Caco-2 (cell line): ENCODE measurements at regions not wholly inside any gene's neighbourhood (a gene's known extent, or its start where the extent isn't known, plus 50 kb on each side); places are given as distances from the start of the nearest gene placed in this dataset.

Experiments
- BruUV-seq: library from RNA; stranded (reverse); fragments of 400-500 nt; replicated peaks from 2 replicates; lab custom pipeline; 2021; lab: Mats Ljungman, UMichigan
- CTCF ChIA-PET: fragments of 300-600 bp; sonication (Branson Sonifier 250); formaldehyde crosslinking; loops from one replicate; lab custom pipeline; 2022; ENCODE audit warnings: antibody characterized with exemption; lab: Charles Lee
- POLR2A ChIA-PET: fragments of 300-600 bp; sonication (Branson Sonifier 250); formaldehyde crosslinking; loops from one replicate; lab custom pipeline; 2022; ENCODE audit warnings: antibody characterized with exemption; lab: Charles Lee
- DNase-seq, 2 experiments: peaks; one replicate each; pipeline versions ENCODE4 v3.0.0 to v3.0.0-alpha.2; 2020 to 2022
- H3K27me3 ChIP-seq: replicated peaks from 2 replicates; pipeline ENCODE4 v1.6.0; 2011; ENCODE audit warnings: low read length; ENCODE audit not compliant: control insufficient read depth, insufficient read depth
- H3K36me3 ChIP-seq: 2 replicates; pipeline ENCODE4 v1.5.1; 2011; ENCODE audit warnings: low read length; ENCODE audit not compliant: control insufficient read depth, insufficient read depth
- H3K4me1 ChIP-seq: fragments of 250-450 bp; sonication (Bioruptor Pico); 2 replicates; pipeline ENCODE4 v1.5.1; 2020; ENCODE audit warnings: mild to moderate bottlenecking
- H3K4me3 ChIP-seq: 2 replicates; pipeline ENCODE4 v1.5.1; 2011; ENCODE audit warnings: low read depth, mild to moderate bottlenecking, control low read depth, low read length
- H3K9me3 ChIP-seq: fragments of 250-450 bp; sonication (Bioruptor Pico); 2 replicates; pipeline ENCODE4 v1.5.1; 2020; ENCODE audit warnings: mild to moderate bottlenecking, moderate library complexity
- H3K27ac Mint-ChIP-seq: one replicate; pipeline ENCODE4 v1.8.0; 2022; ENCODE audit warnings: mixed read lengths; ENCODE audit not compliant: unreplicated experiment
- H3K27me3 Mint-ChIP-seq: one replicate; pipeline ENCODE4 v1.8.0; 2022; ENCODE audit warnings: mixed read lengths; ENCODE audit not compliant: insufficient read depth, unreplicated experiment
- H3K36me3 Mint-ChIP-seq: one replicate; pipeline ENCODE4 v1.8.0; 2022; ENCODE audit warnings: mild to moderate bottlenecking, mixed read lengths; ENCODE audit not compliant: insufficient read depth, unreplicated experiment
- H3K4me1 Mint-ChIP-seq: one replicate; pipeline ENCODE4 v1.8.0; 2022; ENCODE audit warnings: low read depth, mixed read lengths; ENCODE audit not compliant: unreplicated experiment
- H3K4me3 Mint-ChIP-seq: one replicate; pipeline ENCODE4 v1.8.0; 2022; ENCODE audit warnings: mild to moderate bottlenecking, moderate library complexity, mixed read lengths; ENCODE audit not compliant: unreplicated experiment
- H3K9me3 Mint-ChIP-seq: one replicate; pipeline ENCODE4 v1.8.0; 2022; ENCODE audit warnings: mixed read lengths; ENCODE audit not compliant: unreplicated experiment
- CTCF ChIP-seq, 2 experiments: fragments of 200-600 bp in 1 of 2; IDR thresholded peaks; 1 replicate in 1 of 2; 2 replicates in 1 of 2; pipeline versions ENCODE4 v1.5.1 to v1.8.0; 2011 to 2022; ENCODE audit warnings: antibody characterized with exemption in 1 of 2, control low read depth in 1 of 2, inconsistent platforms in 1 of 2, low read depth in 1 of 2, low read length in 1 of 2, mild to moderate bottlenecking in 1 of 2, moderate library complexity in 1 of 2; ENCODE audit not compliant: insufficient read depth in 1 of 2, severe bottlenecking in 1 of 2, unreplicated experiment in 1 of 2
- intact Hi-C: fragments of 100-400 bp; cut with micrococcal nuclease; formaldehyde crosslinking; loops from one replicate; pipeline ENCODE4 v1.10.0; 2022; ENCODE audit not compliant: unreplicated experiment

- Histone ChIP-seq H3K27me3 (no peaks in the 10 kb centered on the region), H3K36me3 (no peaks in the 10 kb centered on the region), H3K4me3 (no peak overlapping the region), H3K9me3 (no peaks in the 10 kb centered on the region), H3K4me1 (no peaks in the 10 kb centered on the region)
- H3K4me1 Mint-ChIP-seq = no peaks in the 10 kb centered on the region
- no peaks in the 10 kb centered on the region for H3K9me3 Mint-ChIP-seq
- no peak for TF ChIP-seq CTCF (IDR thresholded peaks at IDR 0.05; ENCODE audit: insufficient read depth in 1 of 2, low read depth in 1 of 2, low read length in 1 of 2, severe bottlenecking in 1 of 2, unreplicated experiment in 1 of 2)
- no peak overlapping the region for H3K27ac Mint-ChIP-seq
- no peaks in the 10 kb centered on the region for H3K27me3 Mint-ChIP-seq
- ChIA-PET CTCF (no interaction called here), POLR2A (no interaction called here)
- H3K36me3 Mint-ChIP-seq = no peaks in the 10 kb centered on the region
- no TSS peak for BruUV-seq
- no peak for DNase-seq
- H3K4me3 Mint-ChIP-seq = no peak overlapping the region
- intact Hi-C loops = no loop called here
Observed at GRCh38 chr12:78787576-78787975, 77.0 kb upstream of the SYT1 start.

DNA sequence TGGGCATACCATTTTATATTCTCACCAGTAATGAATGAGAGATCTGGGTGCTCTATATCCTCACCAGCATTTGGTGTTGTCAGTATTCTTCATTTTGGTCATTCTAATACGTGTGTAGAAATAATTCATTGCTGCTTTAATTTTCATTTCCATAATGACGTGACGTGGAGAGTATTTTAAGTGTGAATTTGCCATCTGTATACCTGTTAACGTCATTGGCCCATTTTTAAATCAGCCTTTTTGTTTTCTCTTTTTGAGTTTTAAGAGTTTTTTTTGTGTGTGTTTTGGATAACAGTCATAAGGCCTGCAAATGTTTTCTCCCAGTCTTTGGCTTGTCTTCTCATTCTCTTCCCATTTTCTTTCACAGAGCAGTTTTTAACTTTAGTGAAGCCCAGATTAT lies 74.4 kb upstream of the SYT1 start:
- Mint-ChIP-seq H3K36me3 (no peaks in the 10 kb centered on the region), H3K4me1 (peaks cover 7% of the 10 kb centered on the region), H3K4me3 (no peak overlapping the region), H3K27ac (no peak overlapping the region), H3K27me3 (no peaks in the 10 kb centered on the region), H3K9me3 (no peaks in the 10 kb centered on the region)
- Histone ChIP-seq H3K4me1 (no peaks in the 10 kb centered on the region), H3K36me3 (no peaks in the 10 kb centered on the region), H3K9me3 (no peaks in the 10 kb centered on the region), H3K27me3 (no peaks in the 10 kb centered on the region), H3K4me3 (no peak overlapping the region)
- no peak for TF ChIP-seq CTCF (IDR thresholded peaks at IDR 0.05; ENCODE audit: insufficient read depth in 1 of 2, low read depth in 1 of 2, low read length in 1 of 2, severe bottlenecking in 1 of 2, unreplicated experiment in 1 of 2)
- no peak for DNase-seq
- intact Hi-C loops = no loop called here
- no TSS peak for BruUV-seq
- POLR2A ChIA-PET = no interaction called here
- CTCF ChIA-PET = no interaction called here

DNA sequence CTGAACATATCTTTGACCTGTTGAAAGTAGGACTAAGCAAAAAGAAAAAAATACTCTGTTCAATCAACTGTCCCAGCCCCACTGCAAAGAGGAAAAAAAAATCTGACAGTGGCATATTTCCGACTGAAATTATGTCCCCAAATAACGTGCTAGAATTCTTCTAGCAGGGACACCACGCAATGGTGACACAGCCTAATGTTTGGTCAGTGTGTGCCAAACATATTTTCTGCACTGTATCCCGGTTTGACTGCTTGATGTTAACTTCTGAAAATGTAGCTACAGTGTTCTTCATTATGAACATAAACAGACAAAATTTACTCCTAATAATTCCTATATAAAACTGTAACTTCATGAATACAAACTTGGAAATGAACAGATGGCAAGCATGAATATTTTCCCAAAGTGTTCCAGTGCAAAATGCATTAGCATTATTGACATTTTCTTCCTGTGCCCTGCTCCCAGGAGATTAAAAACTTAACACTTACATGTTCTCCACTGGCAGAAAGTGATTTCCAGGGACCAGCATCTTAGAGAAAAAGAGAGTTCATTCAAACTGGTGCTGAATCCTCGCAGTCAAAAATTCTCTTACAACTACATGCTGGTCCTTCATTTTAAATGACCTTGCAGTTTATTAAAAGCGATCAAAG lies 72.4 kb upstream of the SYT1 start:
- H3K4me1 ChIP-seq = no peaks in the 10 kb centered on the region
- H3K4me1 Mint-ChIP-seq = peaks cover 7% of the 10 kb centered on the region
- CTCF ChIA-PET = no interaction called here

More for the DNA sequence above, 72.4 kb upstream of the SYT1 start:
- no TSS peak for BruUV-seq
- Histone ChIP-seq H3K36me3 (no peaks in the 10 kb centered on the region), H3K9me3 (no peaks in the 10 kb centered on the region), H3K4me3 (no peak overlapping the region), H3K27me3 (no peaks in the 10 kb centered on the region)
- no peak for DNase-seq
- TF ChIP-seq CTCF (IDR thresholded peaks at IDR 0.05; ENCODE audit: insufficient read depth in 1 of 2, low read depth in 1 of 2, low read length in 1 of 2, severe bottlenecking in 1 of 2, unreplicated experiment in 1 of 2) = no peak
- H3K9me3 Mint-ChIP-seq = no peaks in the 10 kb centered on the region
- POLR2A ChIA-PET = no interaction called here
- no peak overlapping the region for H3K4me3 Mint-ChIP-seq
- no peak overlapping the region for H3K27ac Mint-ChIP-seq
- intact Hi-C loops = no loop called here
- H3K27me3 Mint-ChIP-seq = no peaks in the 10 kb centered on the region
- no peaks in the 10 kb centered on the region for H3K36me3 Mint-ChIP-seq
